Loucy (cell line): ENCODE measurements at regions not wholly inside any gene's neighbourhood (a gene's known extent, or its start where the extent isn't known, plus 50 kb on each side); places are given as distances from the start of the nearest gene placed in this dataset.

Source experiments
- EZH2phosphoT487 ChIP-seq: fragments of 200-600 bp; IDR thresholded peaks from 2 replicates; pipeline ENCODE4 v1.6.1; 2018; ENCODE audit warnings: antibody characterized with exemption, mild to moderate bottlenecking, moderate library complexity, borderline replicate concordance
- TF ChIP-seq, protein P1 (sequence below): fragments of 200-600 bp; sonication (generic); conservative IDR thresholded peaks from 2 replicates; pipeline ENCODE4 v1.5.1; 2014; ENCODE audit warnings: mild to moderate bottlenecking, antibody characterized with exemption, low read length

DNA sequence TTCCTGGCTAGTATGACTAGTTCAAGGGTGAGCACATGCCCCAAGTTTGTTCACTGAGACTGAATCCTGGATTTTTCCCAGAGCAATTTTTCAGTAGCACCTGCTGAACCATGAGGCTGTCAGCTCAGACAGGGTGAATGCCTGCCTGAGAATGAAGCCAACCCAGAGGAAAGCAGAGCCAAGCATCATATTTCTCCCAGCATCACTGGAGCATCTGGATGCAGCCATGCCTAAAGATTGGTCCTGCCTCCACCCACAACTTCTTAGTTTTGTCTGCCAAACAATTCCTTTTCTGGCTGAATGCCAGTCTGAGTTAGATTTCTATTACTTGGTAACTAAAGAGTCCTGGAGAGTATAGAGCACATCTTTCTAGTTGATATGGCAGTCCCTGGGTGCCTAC lies 343.6 kb downstream of the CSNK1G3 start:
- TF ChIP-seq, protein P1, sequence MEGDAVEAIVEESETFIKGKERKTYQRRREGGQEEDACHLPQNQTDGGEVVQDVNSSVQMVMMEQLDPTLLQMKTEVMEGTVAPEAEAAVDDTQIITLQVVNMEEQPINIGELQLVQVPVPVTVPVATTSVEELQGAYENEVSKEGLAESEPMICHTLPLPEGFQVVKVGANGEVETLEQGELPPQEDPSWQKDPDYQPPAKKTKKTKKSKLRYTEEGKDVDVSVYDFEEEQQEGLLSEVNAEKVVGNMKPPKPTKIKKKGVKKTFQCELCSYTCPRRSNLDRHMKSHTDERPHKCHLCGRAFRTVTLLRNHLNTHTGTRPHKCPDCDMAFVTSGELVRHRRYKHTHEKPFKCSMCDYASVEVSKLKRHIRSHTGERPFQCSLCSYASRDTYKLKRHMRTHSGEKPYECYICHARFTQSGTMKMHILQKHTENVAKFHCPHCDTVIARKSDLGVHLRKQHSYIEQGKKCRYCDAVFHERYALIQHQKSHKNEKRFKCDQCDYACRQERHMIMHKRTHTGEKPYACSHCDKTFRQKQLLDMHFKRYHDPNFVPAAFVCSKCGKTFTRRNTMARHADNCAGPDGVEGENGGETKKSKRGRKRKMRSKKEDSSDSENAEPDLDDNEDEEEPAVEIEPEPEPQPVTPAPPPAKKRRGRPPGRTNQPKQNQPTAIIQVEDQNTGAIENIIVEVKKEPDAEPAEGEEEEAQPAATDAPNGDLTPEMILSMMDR = no peak
- no peak for TF ChIP-seq EZH2phosphoT487
